Mesendoderm (in vitro differentiated cells): ENCODE measurements at regions not wholly inside any gene's neighbourhood (a gene's known extent, or its start where the extent isn't known, plus 50 kb on each side); places are given as distances from the start of the nearest gene placed in this dataset.

Source experiments
- DNase-seq: peaks from one replicate; pipeline ENCODE4 v3.0.0; 2013
- H2AK5ac ChIP-seq: 2 replicates; pipeline ENCODE4 v1.6.1; 2013; ENCODE audit warnings: low read length, inconsistent platforms
- H2BK120ac ChIP-seq: 2 replicates; pipeline ENCODE4 v1.6.1; 2013; ENCODE audit warnings: low read depth, mild to moderate bottlenecking, low read length, moderate library complexity, mixed read lengths
- H2BK15ac ChIP-seq: replicated peaks from 2 replicates; pipeline ENCODE4 v1.6.1; 2013; ENCODE audit warnings: low read depth, mild to moderate bottlenecking, moderate library complexity
- H2BK5ac ChIP-seq: 2 replicates; pipeline ENCODE4 v1.6.1; 2013; ENCODE audit warnings: low read length, inconsistent platforms
- H3K18ac ChIP-seq: 2 replicates; pipeline ENCODE4 v1.6.1; 2013; ENCODE audit warnings: mild to moderate bottlenecking, low read length, mixed read lengths
- H3K23ac ChIP-seq: one replicate; pipeline ENCODE4 v1.6.1; 2013; ENCODE audit warnings: low read length
- H3K27ac ChIP-seq: 2 replicates; pipeline ENCODE4 v1.5.1; 2013; ENCODE audit warnings: low read depth, mild to moderate bottlenecking, inconsistent platforms, low read length, moderate library complexity
- H3K27me3 ChIP-seq: 2 replicates; pipeline ENCODE4 v1.6.1; 2013; ENCODE audit warnings: low read length, control low read depth, mild to moderate bottlenecking, inconsistent platforms; ENCODE audit not compliant: insufficient read depth, poor library complexity
- H3K36me3 ChIP-seq: 2 replicates; pipeline ENCODE4 v1.6.1; 2013; ENCODE audit warnings: low read length, inconsistent platforms; ENCODE audit not compliant: control insufficient read depth, insufficient read depth
- H3K4ac ChIP-seq: one replicate; pipeline ENCODE4 v1.6.1; 2013; ENCODE audit warnings: low read depth, mild to moderate bottlenecking, low read length, moderate library complexity
- H3K4me1 ChIP-seq: 2 replicates; pipeline ENCODE4 v1.6.1; 2013; ENCODE audit warnings: low read depth, low read length, inconsistent platforms; ENCODE audit not compliant: control insufficient read depth
- H3K4me2 ChIP-seq: 2 replicates; pipeline ENCODE4 v1.6.1; 2013; ENCODE audit warnings: low read length
- H3K4me3 ChIP-seq: 2 replicates; pipeline ENCODE4 v1.5.1; 2013; ENCODE audit warnings: mild to moderate bottlenecking, low read length
- H3K56ac ChIP-seq: one replicate; pipeline ENCODE4 v1.6.1; 2013; ENCODE audit warnings: low read length
- H3K79me1 ChIP-seq: 2 replicates; pipeline ENCODE4 v1.6.1; 2013; ENCODE audit warnings: low read length, inconsistent platforms
- H3K79me2 ChIP-seq: 2 replicates; pipeline ENCODE4 v1.6.1; 2013; ENCODE audit warnings: mild to moderate bottlenecking, low read length; ENCODE audit not compliant: control insufficient read depth, insufficient read depth
- H3K9ac ChIP-seq: 2 replicates; pipeline ENCODE4 v1.6.1; 2013; ENCODE audit warnings: low read length, inconsistent platforms
- H4K5ac ChIP-seq: one replicate; pipeline ENCODE4 v1.6.1; 2013; ENCODE audit warnings: low read length
- H4K8ac ChIP-seq: one replicate; pipeline ENCODE4 v1.6.1; 2013; ENCODE audit warnings: low read depth, mild to moderate bottlenecking, control low read depth, low read length, moderate library complexity
- WGBS: extraction: QIAGEN DNeasy Blood & Tissue Kit; methylation state at CpG from one replicate; pipeline ENCODE4 v1.1.7; 2013; ENCODE audit warnings: low lambda C conversion rate, missing lambda C conversion rate; ENCODE audit not compliant: insufficient coverage; ENCODE audit errors: extremely low coverage; 5-methylcytosine and 5-hydroxymethylcytosine counted together

- Histone ChIP-seq H3K79me2 (no peaks in the 10 kb centered on the region), H3K4me2 (no peak overlapping the region), H3K36me3 (no peaks in the 10 kb centered on the region), H3K27me3 (no peaks in the 10 kb centered on the region), H4K5ac (no peak overlapping the region), H2AK5ac (no peak overlapping the region), H3K27ac (no peak overlapping the region), H2BK120ac (no peak overlapping the region), H3K79me1 (no peaks in the 10 kb centered on the region), H3K23ac (no peak overlapping the region), H3K4me1 (no peaks in the 10 kb centered on the region), H2BK5ac (no peak overlapping the region), H3K9ac (no peak overlapping the region), H3K56ac (no peak overlapping the region), H3K4ac (no peak overlapping the region), H3K4me3 (no peak overlapping the region), H2BK15ac (no peak overlapping the region), H4K8ac (no peak overlapping the region), H3K18ac (no peak overlapping the region)
- DNase-seq: no peak
- no CpG with 5 or more reads among the region's 7 CpGs for WGBS
These were observed 140.7 kb upstream of the AJAP1 start for GRCh38 chr1:4513685-4514084.

GRCh38 chr1:4515727-4516289, 138.6 kb upstream of the AJAP1 start:
- no peak for DNase-seq
- no CpG with 5 or more reads among the region's 15 CpGs for WGBS
- H3K56ac ChIP-seq: no peak overlapping the region

GRCh38 chr1:4516596-4516995, 137.8 kb upstream of the AJAP1 start:
- no CpG with 5 or more reads among the region's 7 CpGs for WGBS
- Histone ChIP-seq H3K9ac (no peak overlapping the region), H3K4ac (no peak overlapping the region), H3K4me1 (no peaks in the 10 kb centered on the region), H3K18ac (no peak overlapping the region), H3K23ac (no peak overlapping the region), H2AK5ac (no peak overlapping the region), H4K5ac (no peak overlapping the region), H2BK5ac (no peak overlapping the region), H3K56ac (no peak overlapping the region), H2BK15ac (no peak overlapping the region), H4K8ac (no peak overlapping the region), H3K27ac (no peak overlapping the region), H2BK120ac (no peak overlapping the region), H3K79me2 (no peaks in the 10 kb centered on the region), H3K4me3 (no peak overlapping the region), H3K36me3 (no peaks in the 10 kb centered on the region), H3K4me2 (no peak overlapping the region), H3K79me1 (no peaks in the 10 kb centered on the region), H3K27me3 (no peaks in the 10 kb centered on the region)
- DNase-seq: no peak

More at GRCh38 chr1:4515727-4516289, 138.6 kb upstream of the AJAP1 start:
- no peak overlapping the region for H4K8ac ChIP-seq
- no peak overlapping the region for H3K23ac ChIP-seq
- no peak overlapping the region for H2BK5ac ChIP-seq
- H3K4me2 ChIP-seq: no peak overlapping the region
- H4K5ac ChIP-seq: no peak overlapping the region
- no peak overlapping the region for H2BK15ac ChIP-seq
- H2BK120ac ChIP-seq: no peak overlapping the region
- no peak overlapping the region for H2AK5ac ChIP-seq
- H3K79me2 ChIP-seq: no peaks in the 10 kb centered on the region
- no peak overlapping the region for H3K4me3 ChIP-seq
- H3K9ac ChIP-seq: no peak overlapping the region
- H3K18ac ChIP-seq: no peak overlapping the region
- H3K27me3 ChIP-seq: no peaks in the 10 kb centered on the region
- no peak overlapping the region for H3K27ac ChIP-seq
- no peak overlapping the region for H3K4ac ChIP-seq
- H3K79me1 ChIP-seq: no peaks in the 10 kb centered on the region
- no peaks in the 10 kb centered on the region for H3K36me3 ChIP-seq
- H3K4me1 ChIP-seq: no peaks in the 10 kb centered on the region

- Histone ChIP-seq H3K36me3 (no peaks in the 10 kb centered on the region), H3K4ac (no peak overlapping the region), H3K23ac (no peak overlapping the region), H2AK5ac (no peak overlapping the region), H2BK15ac (no peak overlapping the region), H3K4me2 (no peak overlapping the region), H4K8ac (no peak overlapping the region), H2BK120ac (no peak overlapping the region), H3K27me3 (no peaks in the 10 kb centered on the region), H2BK5ac (no peak overlapping the region), H3K27ac (no peak overlapping the region), H3K79me1 (no peaks in the 10 kb centered on the region), H3K79me2 (no peaks in the 10 kb centered on the region), H3K56ac (no peak overlapping the region), H4K5ac (no peak overlapping the region), H3K4me1 (no peaks in the 10 kb centered on the region), H3K9ac (no peak overlapping the region), H3K18ac (no peak overlapping the region), H3K4me3 (no peak overlapping the region)
- no CpG with 5 or more reads among the region's 19 CpGs for WGBS
- no peak for DNase-seq
These were observed 137.0 kb upstream of the AJAP1 start for GRCh38 chr1:4517186-4517954.

GRCh38 chr1:4518621-4519020, 135.8 kb upstream of the AJAP1 start:
- no peak for DNase-seq
- Histone ChIP-seq H3K27me3 (no peaks in the 10 kb centered on the region), H3K27ac (no peak overlapping the region), H2BK15ac (no peak overlapping the region), H4K8ac (no peak overlapping the region), H3K9ac (no peak overlapping the region), H2BK120ac (no peak overlapping the region), H3K4me1 (no peaks in the 10 kb centered on the region), H3K79me2 (no peaks in the 10 kb centered on the region), H3K18ac (no peak overlapping the region), H3K36me3 (no peaks in the 10 kb centered on the region), H3K4me2 (no peak overlapping the region), H4K5ac (no peak overlapping the region), H3K4me3 (no peak overlapping the region), H3K23ac (no peak overlapping the region), H2BK5ac (no peak overlapping the region), H3K56ac (no peak overlapping the region), H3K79me1 (no peaks in the 10 kb centered on the region), H2AK5ac (no peak overlapping the region), H3K4ac (no peak overlapping the region)
- no CpG with 5 or more reads among the region's 7 CpGs for WGBS

- no peak overlapping the region for H3K4me3 ChIP-seq
- H3K79me1 ChIP-seq: no peaks in the 10 kb centered on the region
- no peak overlapping the region for H3K27ac ChIP-seq
- no peak overlapping the region for H2BK5ac ChIP-seq
- H3K4ac ChIP-seq: no peak overlapping the region
- no peak for DNase-seq
- no peak overlapping the region for H2BK15ac ChIP-seq
- H3K79me2 ChIP-seq: no peaks in the 10 kb centered on the region
- H3K9ac ChIP-seq: no peak overlapping the region
- no peaks in the 10 kb centered on the region for H3K4me1 ChIP-seq
- H2AK5ac ChIP-seq: no peak overlapping the region
- H3K23ac ChIP-seq: no peak overlapping the region
- no peak overlapping the region for H2BK120ac ChIP-seq
- H3K18ac ChIP-seq: no peak overlapping the region
- H3K36me3 ChIP-seq: no peaks in the 10 kb centered on the region
- no peak overlapping the region for H4K5ac ChIP-seq
- no CpG with 5 or more reads among the region's 6 CpGs for WGBS
- no peak overlapping the region for H3K4me2 ChIP-seq
- no peak overlapping the region for H3K56ac ChIP-seq
- H4K8ac ChIP-seq: no peak overlapping the region
- no peaks in the 10 kb centered on the region for H3K27me3 ChIP-seq
These were observed 134.5 kb upstream of the AJAP1 start for GRCh38 chr1:4519954-4520353.
